GM06990 (cell line): ENCODE measurements at regions not wholly inside any gene's neighbourhood (a gene's known extent, or its start where the extent isn't known, plus 50 kb on each side); places are given as distances from the start of the nearest gene placed in this dataset.

Source experiments
- DNase-seq: peaks from one replicate; pipeline ENCODE4 v3.0.0-alpha.2; 2011; ENCODE audit not compliant: insufficient read length; ENCODE audit errors: extremely low read depth
- H3K27me3 ChIP-seq: replicated peaks from 2 replicates; pipeline ENCODE4 v1.6.0; 2011; ENCODE audit warnings: low read length; ENCODE audit not compliant: control insufficient read depth, insufficient read depth
- H3K36me3 ChIP-seq: 2 replicates; pipeline ENCODE4 v1.5.1; 2011; ENCODE audit warnings: low read length; ENCODE audit not compliant: control insufficient read depth, insufficient read depth
- H3K4me3 ChIP-seq: replicated peaks from 2 replicates; pipeline ENCODE4 v1.5.1; 2011; ENCODE audit warnings: low read depth, mild to moderate bottlenecking, control low read depth, low read length
- CTCF ChIP-seq: IDR thresholded peaks from 2 replicates; pipeline ENCODE4 v1.5.1; 2011; ENCODE audit warnings: low read length, control low read depth, mild to moderate bottlenecking, inconsistent platforms; ENCODE audit not compliant: insufficient read depth, poor library complexity, severe bottlenecking

- no peaks in the 10 kb centered on the region for H3K36me3 ChIP-seq
Measured at GRCh38 chr4:137310166-137310565, 222.1 kb downstream of the PCDH18 start.

GRCh38 chr4:137309424-137309823, 222.9 kb downstream of the PCDH18 start:
- no peak overlapping the region for H3K4me3 ChIP-seq
- DNase-seq: no peak
- H3K27me3 ChIP-seq: no peaks in the 10 kb centered on the region
- no peak for TF ChIP-seq CTCF
- H3K36me3 ChIP-seq: no peaks in the 10 kb centered on the region

More at GRCh38 chr4:137310166-137310565, 222.1 kb downstream of the PCDH18 start:
- Histone ChIP-seq H3K4me3 (no peak overlapping the region), H3K27me3 (no peaks in the 10 kb centered on the region)
- no peak for TF ChIP-seq CTCF
- DNase-seq: no peak

- no peak for TF ChIP-seq CTCF
- Histone ChIP-seq H3K27me3 (no peaks in the 10 kb centered on the region), H3K4me3 (no peak overlapping the region), H3K36me3 (no peaks in the 10 kb centered on the region)
- no peak for DNase-seq
Measured at GRCh38 chr4:137307806-137308205, 224.5 kb downstream of the PCDH18 start.

GRCh38 chr4:137300776-137301175, 231.5 kb downstream of the PCDH18 start:
- no peaks in the 10 kb centered on the region for H3K36me3 ChIP-seq
- no peak for TF ChIP-seq CTCF
- no peak overlapping the region for H3K4me3 ChIP-seq
- H3K27me3 ChIP-seq: no peaks in the 10 kb centered on the region
- no peak for DNase-seq

- DNase-seq: no peak
- H3K27me3 ChIP-seq: no peaks in the 10 kb centered on the region
- no peak for TF ChIP-seq CTCF
- H3K36me3 ChIP-seq: no peaks in the 10 kb centered on the region
- H3K4me3 ChIP-seq: no peak overlapping the region
Measured at GRCh38 chr4:137299281-137299680, 233.0 kb downstream of the PCDH18 start.

GRCh38 chr4:137293281-137293680, 239.0 kb downstream of the PCDH18 start:
- H3K36me3 ChIP-seq: no peaks in the 10 kb centered on the region
- no peaks in the 10 kb centered on the region for H3K27me3 ChIP-seq
- no peak overlapping the region for H3K4me3 ChIP-seq
- no peak for TF ChIP-seq CTCF
- DNase-seq: no peak
